GM23248 (cell line): ENCODE measurements at regions not wholly inside any gene's neighbourhood (a gene's known extent, or its start where the extent isn't known, plus 50 kb on each side); places are given as distances from the start of the nearest gene placed in this dataset.

ENCODE experiments used
- EZH2 ChIP-seq: fragments of 200-600 bp; sonication (generic); IDR thresholded peaks from 2 replicates; pipeline ENCODE4 v1.6.1; 2018; ENCODE audit warnings: antibody characterized with exemption, mild to moderate bottlenecking; ENCODE audit not compliant: insufficient read depth, poor library complexity, severe bottlenecking
- EZH2phosphoT487 ChIP-seq: fragments of 200-600 bp; sonication (generic); IDR thresholded peaks from 2 replicates; pipeline ENCODE4 v1.6.1; 2018; ENCODE audit warnings: antibody characterized with exemption, moderate library complexity, mild to moderate bottlenecking, low read depth; ENCODE audit not compliant: insufficient read depth

DNA sequence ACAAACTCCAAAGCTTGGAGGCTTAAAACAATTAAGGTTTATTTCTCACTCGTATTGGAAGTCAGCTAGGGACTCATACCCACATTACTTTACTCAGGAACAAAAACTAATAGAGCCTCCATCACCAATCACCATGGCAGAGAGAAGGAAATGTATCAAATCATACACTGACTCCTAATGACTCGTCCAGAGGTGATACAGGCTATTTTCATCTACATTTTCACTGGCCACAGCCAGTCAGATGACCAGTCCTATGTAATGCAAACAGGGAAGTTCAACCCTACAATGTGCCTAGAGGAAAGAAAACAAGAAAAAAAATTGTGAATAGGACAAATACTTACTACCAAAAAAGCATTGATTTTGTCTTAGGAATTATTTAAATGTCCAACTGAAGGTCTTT is 110.3 kb downstream of the SEC16B start:
- no peak for TF ChIP-seq EZH2
- no peak for TF ChIP-seq EZH2phosphoT487
